ENCODE measurements at regions not wholly inside any gene's neighbourhood (a gene's known extent, or its start where the extent isn't known, plus 50 kb on each side); places are given as distances from the start of the nearest gene placed in this dataset.

DNA sequence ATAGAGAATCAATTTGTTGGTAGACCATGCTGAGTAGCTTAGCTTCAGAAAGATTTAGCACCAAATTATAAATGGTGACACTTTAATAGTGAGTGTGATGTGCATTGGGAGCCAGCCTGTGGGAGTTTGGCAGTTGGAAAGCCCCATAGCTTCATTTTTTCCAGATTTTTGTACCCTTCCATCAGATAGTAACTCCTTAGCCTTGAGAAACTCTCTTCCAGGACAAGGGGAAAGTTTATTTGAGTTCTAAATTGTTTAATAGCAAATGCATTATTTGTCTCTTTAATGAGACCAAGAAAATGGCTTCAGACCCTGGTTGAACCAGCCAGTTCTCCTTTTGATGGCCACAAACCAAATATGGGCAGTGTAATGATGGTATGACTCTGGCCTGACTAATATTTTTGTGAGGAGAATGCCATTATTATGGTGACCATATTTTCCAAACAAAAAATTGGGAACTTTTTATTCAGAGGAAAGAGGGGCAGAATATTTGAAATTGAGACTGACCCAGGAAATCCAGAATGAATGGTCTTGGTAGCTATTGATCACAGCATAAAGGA, 49.8 kb downstream of the PLCE1 start:
- DNase-seq, result no peak
- in situ Hi-C loops (cut with HindIII; ENCODE audit: low pct_ligation_motif_present, low pct_unique_long_range_greater_than_20kb, low sequenced_read_pairs), result no loop called here

DNA sequence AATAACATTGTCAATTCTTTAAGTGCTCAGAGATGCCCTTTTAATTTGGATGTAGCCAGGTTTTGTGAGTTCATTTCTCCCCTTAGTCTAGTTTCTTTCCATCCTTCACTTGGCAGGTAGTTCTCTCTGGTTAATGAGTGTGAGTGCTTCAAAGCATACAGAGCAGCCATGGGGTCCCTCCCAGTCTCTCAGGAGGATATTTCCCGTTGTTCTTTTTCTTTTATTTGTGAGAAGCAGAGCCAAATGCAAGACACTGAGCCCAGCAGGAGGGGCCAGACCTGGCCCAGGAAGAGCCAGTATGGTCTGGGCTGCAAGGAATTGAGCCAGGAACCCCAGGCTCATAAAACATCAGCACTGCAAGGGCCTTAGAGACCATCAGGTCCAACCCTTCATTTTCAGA, 52.4 kb downstream of the PLCE1 start:
- no peak for DNase-seq
- in situ Hi-C loops (cut with HindIII; ENCODE audit: low pct_ligation_motif_present, low pct_unique_long_range_greater_than_20kb, low sequenced_read_pairs), result no loop called here

DNA sequence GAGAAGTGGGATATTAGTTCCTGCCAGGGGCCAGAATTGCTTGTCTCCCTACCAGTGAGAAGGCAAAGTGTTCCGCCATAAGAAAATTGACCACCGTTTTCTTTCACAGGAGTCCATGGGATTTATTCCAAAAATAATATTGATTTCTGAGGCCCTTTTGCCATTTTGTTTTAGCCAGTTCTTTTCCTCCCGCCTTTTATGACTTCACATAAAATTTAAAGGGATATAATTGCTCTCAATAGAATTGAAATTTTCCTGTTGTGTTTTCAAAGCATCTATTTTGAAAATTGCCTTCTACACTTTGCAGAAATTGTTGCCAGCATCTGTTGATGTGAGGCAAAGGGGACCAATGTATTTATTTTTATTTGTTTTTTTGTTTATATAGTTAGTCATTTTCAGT, 53.6 kb downstream of the PLCE1 start:
- no peak for DNase-seq
- in situ Hi-C loops (cut with HindIII; ENCODE audit: low pct_ligation_motif_present, low pct_unique_long_range_greater_than_20kb, low sequenced_read_pairs), result no loop called here

DNA sequence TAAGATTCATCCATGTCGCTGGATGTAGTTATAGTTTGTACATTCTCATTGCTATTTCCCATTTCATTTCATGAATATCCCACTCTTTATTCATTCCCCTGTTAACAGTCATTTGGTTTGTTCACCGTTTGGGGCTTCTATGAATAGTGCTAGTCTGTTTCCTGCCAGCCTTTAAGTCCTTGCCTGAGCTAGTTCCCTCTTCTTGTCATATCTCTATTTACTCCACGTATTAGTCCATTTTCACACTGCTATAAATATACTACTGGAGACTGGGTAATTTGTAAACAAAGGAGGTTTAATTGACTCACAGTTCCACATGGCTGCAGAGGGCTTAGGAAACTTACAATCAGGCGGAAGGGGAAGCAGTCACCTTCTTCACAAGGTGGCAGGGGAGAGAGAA, 56.2 kb downstream of the PLCE1 start:
- DNase-seq, result no peak
- in situ Hi-C loops (cut with HindIII; ENCODE audit: low pct_ligation_motif_present, low pct_unique_long_range_greater_than_20kb, low sequenced_read_pairs), result no loop called here

DNA sequence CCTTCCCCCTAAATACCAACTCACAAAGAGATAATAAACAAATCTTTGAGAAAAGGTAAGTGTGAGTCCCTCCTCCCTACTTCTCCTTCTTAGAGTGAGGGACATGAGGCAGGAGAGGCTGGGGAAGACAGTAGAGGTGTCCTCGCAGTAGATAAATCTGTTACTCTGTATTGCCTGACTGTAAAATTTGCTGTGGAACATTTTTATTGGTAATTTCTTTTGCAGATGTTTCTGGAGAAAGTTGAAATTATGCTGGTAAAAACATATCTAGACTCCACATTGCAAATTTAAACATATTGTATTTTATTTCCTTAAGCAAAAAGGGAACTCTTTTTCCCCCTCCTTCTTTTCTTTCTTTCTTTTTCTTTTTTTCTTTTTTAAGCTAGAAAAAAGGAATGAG, 58.5 kb downstream of the PLCE1 start:
- in situ Hi-C loops (cut with HindIII; ENCODE audit: low pct_ligation_motif_present, low pct_unique_long_range_greater_than_20kb, low sequenced_read_pairs), result no loop called here
- no peak for DNase-seq

DNA sequence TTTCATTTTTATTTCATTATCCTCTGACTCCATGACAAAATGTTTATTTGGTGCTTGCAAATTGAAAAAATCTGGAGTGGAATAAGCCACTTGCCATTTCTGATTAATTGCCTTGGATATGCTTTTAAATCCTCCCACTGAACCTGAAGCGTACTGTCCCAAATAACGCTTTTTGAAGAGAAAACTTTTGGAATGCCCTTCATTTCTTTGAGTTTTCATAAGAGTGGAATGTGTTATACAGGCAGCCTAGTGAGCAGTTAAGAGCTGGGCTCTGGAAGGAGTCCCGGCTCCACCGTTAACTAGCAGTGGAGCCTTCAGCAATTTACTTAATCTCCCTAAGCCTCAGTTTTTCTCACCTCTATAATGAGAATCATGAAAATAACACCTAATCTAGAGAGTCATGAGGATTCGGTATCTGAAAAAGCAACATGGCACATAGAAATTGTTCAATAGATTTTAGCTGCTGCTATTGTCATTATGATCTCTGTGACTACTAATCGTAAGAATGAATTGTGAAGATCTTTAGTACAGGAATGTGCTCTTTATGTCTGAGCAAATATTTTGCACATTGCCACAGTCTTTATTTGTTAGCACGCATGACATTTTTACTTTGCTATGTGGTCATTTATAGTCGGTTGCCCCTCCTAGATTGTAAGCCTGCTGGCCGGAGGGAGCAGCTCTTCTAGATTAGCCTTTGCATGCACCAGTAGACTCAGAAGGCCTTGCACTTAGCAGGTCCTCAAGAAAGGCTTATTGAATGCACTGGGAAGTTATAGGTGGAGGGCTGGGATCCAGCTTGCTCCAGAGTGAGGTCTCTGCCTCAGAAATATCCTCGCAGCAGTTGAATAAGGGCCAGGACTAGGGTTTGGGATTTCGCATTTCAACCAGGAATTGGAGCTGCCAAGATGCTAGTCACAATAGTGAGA, 59.4 kb downstream of the PLCE1 start:
- in situ Hi-C loops (cut with HindIII; ENCODE audit: low pct_ligation_motif_present, low pct_unique_long_range_greater_than_20kb, low sequenced_read_pairs), result no loop called here
- DNase-seq, result no peak

DNA sequence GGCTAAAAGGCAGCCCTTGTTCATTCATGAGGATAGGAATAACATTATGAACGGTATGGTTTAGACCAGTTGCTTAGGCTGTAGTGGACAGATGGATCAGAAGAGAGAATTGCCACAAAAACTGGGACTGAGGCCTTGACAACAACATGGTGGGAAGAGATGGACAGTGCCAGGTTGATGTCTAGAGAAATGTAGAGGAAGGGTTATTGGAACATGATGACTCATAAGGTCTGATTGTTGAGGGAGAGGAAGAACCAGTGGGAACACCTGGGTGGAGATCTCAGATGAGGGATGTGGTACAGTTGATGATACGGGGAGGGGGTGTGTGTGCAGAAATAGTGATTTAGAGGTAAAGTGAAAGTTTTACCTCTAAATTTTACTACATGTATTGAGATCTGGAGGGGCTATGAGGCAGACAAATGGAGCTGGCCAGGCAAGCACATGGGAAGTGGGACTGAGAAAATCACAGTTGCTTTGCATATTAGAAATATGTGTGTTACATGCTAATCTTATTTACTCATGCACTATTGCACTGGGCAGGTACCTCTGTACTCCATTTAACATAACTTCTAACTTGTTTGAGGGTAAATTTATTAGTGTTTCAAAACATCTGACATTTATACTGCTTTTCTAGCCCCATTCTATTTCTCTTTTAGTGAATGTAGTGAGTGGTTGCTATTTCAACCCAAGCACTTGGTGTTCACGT, 65.6 kb downstream of the PLCE1 start:
- no peak for DNase-seq
- in situ Hi-C loops (cut with HindIII; ENCODE audit: low pct_ligation_motif_present, low pct_unique_long_range_greater_than_20kb, low sequenced_read_pairs), result no loop called here

DNA sequence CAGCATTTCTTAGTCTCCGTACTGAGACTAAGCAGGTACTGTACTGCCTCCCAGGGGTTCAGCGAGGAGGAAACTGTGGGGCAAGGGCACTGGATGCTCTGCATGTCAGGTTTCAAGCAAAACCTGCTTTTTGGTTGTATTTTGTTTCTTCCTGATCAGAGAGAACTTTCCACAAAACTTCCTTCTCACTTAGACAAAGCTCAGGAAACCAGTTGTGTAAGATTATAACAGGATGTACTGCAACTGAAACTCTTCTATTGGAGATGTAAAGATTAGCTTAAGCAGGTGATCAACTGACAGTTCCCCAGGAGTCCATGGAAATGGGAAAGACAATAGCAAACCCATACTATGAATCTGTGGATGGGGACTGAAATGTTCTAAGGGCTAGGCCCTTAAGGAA, 67.3 kb downstream of the PLCE1 start:
- in situ Hi-C loops (cut with HindIII; ENCODE audit: low pct_ligation_motif_present, low pct_unique_long_range_greater_than_20kb, low sequenced_read_pairs), result no loop called here

DNA sequence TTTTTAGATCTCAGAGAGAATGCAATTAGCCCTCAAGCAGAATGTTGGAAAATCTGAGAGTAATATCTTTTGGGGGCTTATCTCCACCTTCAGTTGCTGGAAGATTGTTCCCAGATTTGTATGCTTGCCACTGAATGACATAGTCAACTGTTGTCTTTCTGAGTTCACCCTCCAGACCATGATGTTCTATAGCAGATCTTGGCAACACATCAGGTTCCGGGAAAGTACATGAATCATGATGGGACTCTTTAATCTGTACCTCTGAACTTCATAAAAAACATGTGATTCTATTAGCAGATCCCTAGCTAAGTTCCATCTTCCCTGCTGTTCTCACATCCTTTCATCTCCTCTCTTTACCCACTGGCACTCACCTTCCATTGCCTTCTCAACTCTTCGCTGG, 68.9 kb downstream of the PLCE1 start:
- no peak for DNase-seq
- in situ Hi-C loops (cut with HindIII; ENCODE audit: low pct_ligation_motif_present, low pct_unique_long_range_greater_than_20kb, low sequenced_read_pairs), result no loop called here

More for the DNA sequence above, 67.3 kb downstream of the PLCE1 start:
- DNase-seq, result no peak

DNA sequence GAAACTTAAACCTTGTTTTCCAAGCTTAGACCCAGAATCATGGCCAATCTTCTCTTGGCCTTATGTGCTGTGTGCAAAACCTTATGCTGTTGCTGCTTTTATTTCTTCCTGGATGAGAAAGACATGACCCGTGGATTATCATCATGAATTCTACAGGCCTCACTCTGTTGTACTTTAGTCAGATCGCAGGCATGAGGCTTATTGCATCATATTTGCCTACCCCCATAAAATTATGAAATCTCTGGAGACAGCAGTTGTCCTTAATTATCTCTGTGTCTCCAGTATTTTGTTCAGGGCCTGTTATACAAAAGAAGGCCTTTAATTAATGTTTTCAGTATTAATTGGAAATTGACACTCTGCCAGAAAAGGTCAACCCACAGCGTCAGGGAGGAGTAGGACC, 71.6 kb downstream of the PLCE1 start:
- in situ Hi-C loops (cut with HindIII; ENCODE audit: low pct_ligation_motif_present, low pct_unique_long_range_greater_than_20kb, low sequenced_read_pairs), result no loop called here
- no peak for DNase-seq

DNA sequence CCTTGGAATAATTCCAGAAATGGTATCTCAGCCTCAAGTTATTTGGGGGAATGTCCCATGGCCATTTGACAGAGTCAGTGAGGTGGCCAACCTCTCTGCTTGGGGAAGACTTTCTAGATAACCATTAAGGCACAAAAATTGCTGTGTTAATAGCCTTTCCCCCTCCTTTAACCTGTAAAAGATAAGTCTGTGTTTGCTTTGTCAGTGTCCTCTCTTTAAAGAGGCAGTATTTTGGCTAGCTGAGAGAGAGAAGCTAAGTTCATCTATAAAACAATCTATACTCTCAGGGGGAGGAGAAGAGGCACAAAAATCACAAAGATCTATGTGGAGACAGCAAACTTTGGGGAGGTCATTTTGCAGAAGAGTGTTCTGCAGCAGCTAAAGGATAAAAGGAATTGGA, 72.1 kb downstream of the PLCE1 start:
- in situ Hi-C loops (cut with HindIII; ENCODE audit: low pct_ligation_motif_present, low pct_unique_long_range_greater_than_20kb, low sequenced_read_pairs), result no loop called here
- no peak for DNase-seq

DNA sequence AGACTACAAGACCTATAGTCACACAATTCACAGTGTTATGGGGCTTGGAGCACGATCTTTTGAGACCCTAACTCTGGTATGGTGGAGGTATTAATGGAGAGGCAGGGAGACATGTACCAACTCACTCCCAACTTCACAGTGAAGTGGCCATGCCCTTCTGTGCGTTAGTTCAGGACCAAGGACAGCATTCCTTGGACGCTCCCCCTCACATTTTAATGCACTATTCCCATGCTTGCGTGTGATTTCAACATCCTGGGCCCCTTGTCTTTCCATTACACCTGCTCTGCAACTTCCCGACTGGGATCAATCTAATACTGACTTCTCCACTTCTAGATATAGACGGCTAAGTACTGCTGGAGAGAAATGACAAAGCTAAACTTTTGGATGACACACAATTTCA, 72.7 kb downstream of the PLCE1 start:
- in situ Hi-C loops (cut with HindIII; ENCODE audit: low pct_ligation_motif_present, low pct_unique_long_range_greater_than_20kb, low sequenced_read_pairs), result no loop called here
- peak; percentile 52 for DNase-seq

DNA sequence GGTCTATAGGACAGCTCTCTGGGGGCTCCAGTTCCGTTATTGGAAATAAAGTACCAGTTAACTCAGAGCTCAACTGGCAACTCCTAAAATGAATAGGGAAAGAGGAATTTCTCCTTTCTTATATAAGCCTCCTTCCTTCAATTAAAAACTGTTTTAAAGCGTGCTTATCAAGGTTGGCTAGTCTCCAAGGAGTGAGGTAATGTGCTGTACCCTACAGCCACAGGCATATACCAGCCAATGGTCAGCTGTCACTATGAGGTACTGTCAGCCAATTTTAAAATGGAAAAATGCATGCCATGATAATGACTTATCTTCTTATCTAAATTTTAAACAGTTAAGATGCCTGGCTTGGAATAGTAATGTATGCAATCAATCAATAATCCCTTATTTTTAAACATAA, 76.2 kb downstream of the PLCE1 start:
- DNase-seq, result no peak
- in situ Hi-C loops (cut with HindIII; ENCODE audit: low pct_ligation_motif_present, low pct_unique_long_range_greater_than_20kb, low sequenced_read_pairs), result no loop called here

DNA sequence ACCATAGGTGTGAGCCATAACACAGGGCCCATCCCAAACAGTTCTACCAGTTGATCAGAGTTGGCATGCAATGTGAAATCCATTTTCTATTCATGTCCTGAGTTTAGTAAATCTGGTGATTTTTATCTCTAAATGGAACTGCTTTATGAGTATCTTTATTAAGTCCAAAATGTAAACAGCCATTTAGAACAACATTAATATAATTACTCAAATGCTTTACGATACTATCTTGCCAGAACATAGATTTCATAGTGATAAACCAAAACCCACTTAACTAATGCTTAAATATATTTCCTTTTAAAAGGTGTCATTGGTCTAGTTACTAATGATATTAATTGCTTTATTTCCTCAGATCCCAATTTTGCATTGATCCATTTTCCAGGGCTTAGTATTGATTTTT, 80.7 kb downstream of the PLCE1 start:
- no peak for DNase-seq
- in situ Hi-C loops (cut with HindIII; ENCODE audit: low pct_ligation_motif_present, low pct_unique_long_range_greater_than_20kb, low sequenced_read_pairs), result no loop called here

DNA sequence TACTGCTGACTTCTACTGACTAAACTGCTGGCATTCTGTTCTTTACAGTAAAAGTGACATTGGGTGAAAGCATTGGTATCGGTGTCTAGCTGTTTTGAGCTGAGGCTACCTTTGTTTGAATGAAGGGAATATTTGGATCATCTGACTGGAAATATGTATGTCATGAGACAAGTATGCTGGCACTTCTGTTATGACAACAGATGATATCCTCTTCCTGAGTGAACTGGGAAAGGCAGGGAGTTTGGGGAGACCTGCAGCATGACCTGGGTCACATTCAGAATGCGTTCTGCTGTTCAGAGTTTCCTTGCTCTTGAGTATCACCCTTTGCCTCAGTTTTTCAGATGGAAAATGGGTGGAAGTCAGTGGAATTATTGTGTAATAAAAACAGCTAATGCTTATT, 81.8 kb downstream of the PLCE1 start:
- in situ Hi-C loops (cut with HindIII; ENCODE audit: low pct_ligation_motif_present, low pct_unique_long_range_greater_than_20kb, low sequenced_read_pairs), result no loop called here
- no peak for DNase-seq

DNA sequence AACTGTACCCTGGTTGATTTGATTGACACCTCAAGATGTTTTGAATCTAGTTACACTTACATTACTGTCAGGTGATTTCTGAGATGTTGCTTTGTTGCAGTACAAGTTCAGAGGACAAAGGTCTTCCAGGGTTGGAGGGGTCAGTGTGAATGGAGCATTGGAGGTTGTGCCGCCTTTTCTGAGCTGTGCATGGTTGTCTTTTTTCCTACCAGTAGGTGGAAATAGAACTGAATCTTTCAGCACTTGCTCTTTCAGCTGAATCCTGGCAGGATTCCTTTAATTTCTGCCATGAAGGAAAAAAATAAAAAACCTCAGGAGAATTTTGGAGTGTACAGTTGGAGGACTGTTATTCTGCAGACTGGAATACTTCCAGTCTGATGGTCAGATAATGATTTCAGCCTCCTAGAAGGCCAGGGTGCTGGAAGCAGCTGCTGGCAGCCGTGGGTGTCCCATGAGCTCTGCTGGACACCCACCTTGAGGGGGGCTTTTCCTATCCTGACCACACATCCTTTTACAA, 82.7 kb downstream of the PLCE1 start:
- peak; percentile 34 for DNase-seq
- in situ Hi-C loops (cut with HindIII; ENCODE audit: low pct_ligation_motif_present, low pct_unique_long_range_greater_than_20kb, low sequenced_read_pairs), result no loop called here

DNA sequence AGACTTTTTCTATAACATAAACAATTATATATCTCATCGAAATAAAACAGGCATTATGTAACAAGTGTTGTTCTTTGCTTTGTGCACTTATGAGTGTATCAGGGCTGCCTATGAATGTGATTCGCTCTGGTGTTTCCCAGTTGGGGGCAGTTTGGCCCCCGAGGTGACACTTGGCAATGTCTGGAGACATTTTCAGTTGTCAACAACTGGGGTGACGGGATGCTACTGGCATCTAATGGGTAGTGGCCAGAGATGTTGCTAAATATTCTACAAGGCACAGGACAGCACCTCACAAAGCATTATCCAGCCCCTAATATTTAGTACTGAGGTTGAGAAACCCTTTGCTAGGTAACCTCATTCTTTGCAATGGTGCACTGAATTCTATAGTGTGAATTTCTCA, 83.3 kb downstream of the PLCE1 start:
- in situ Hi-C loops (cut with HindIII; ENCODE audit: low pct_ligation_motif_present, low pct_unique_long_range_greater_than_20kb, low sequenced_read_pairs), result no loop called here
- DNase-seq, result no peak

DNA sequence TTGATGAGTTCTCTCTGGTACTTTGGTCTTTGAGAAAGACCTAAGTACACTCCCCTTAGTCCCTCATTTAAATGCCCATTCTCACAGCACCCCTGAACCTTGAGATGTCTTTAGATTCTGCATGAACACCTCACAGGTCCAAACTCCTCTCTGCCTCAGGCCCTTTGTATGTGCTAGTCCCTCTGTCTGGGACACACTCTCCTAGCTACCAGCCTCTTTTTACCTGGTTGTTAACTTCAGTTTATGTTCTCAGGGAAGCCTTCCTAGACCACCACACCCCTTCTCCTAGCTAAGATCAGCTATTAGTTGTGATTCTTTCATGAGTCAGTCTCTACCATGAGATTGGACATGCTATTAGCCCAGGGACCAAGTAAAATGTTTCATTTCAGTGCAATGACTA, 86.4 kb downstream of the PLCE1 start:
- no peak for DNase-seq
- in situ Hi-C loops (cut with HindIII; ENCODE audit: low pct_ligation_motif_present, low pct_unique_long_range_greater_than_20kb, low sequenced_read_pairs), result no loop called here

DNA sequence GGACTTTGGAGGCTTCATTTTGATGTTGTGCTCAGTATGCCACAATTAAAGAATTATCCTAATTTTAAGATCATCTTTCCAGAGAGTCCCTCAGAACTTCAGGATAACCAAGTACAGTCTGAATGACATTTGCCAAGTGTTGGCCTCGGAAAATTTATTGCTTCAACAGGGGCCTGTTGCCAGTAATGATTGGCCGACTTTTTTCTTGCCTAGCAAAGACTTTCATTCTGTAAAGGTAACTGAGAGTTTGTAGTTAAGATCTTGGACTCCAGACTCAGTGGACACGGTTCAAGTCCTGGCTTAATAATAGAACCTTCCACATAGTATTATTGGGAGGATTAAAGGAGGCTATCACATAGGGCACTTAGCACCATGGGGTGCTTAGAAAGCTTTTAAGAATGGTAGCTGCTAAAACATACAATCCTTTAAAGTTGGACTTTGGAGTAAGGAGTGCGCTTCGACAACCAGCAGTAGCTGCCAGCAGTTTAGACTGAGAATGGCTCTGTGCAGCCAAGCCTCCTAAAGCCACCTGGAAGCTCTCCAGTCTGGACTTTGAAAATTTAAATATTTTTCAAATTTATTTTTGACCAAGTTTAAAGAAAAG, 90.0 kb downstream of the PLCE1 start:
- in situ Hi-C loops (cut with HindIII; ENCODE audit: low pct_ligation_motif_present, low pct_unique_long_range_greater_than_20kb, low sequenced_read_pairs), result no loop called here
- DNase-seq, result no peak
